Prostate gland (tissue), 2 donors: ENCODE measurements at regions not wholly inside any gene's neighbourhood (a gene's known extent, or its start where the extent isn't known, plus 50 kb on each side); places are given as distances from the start of the nearest gene placed in this dataset.

ENCODE experiments used
- DNase-seq: peaks from one replicate; pipeline ENCODE4 v3.0.0-alpha.2; 2019; ENCODE audit warnings: low spot score
- H3K27ac ChIP-seq, 2 donors: fragments of 200-600 bp; sonication (generic); 2 replicates each; pipeline ENCODE4 v1.5.1; 2017 to 2019
- H3K27me3 ChIP-seq: fragments of 200-600 bp; sonication (generic); replicated peaks from 2 replicates; pipeline ENCODE4 v1.5.1; 2019; ENCODE audit not compliant: insufficient read depth
- H3K36me3 ChIP-seq, 2 donors: fragments of 200-600 bp; sonication (generic); 1 replicate in 1 of 2; 2 replicates in 1 of 2; pipeline versions ENCODE4 v1.5.1 to v1.8.1; 2017 to 2019
- H3K4me1 ChIP-seq: fragments of 200-600 bp; sonication (generic); replicated peaks from 2 replicates; pipeline ENCODE4 v1.5.1; 2019
- H3K4me3 ChIP-seq, 2 donors: fragments of 200-600 bp; sonication (generic); 2 replicates each; pipeline ENCODE4 v1.5.1; 2017 to 2019
- H3K9me3 ChIP-seq: fragments of 200-600 bp; sonication (generic); 2 replicates; pipeline ENCODE4 v1.5.1; 2017
- POLR2A ChIP-seq: fragments of 450-650 bp; IDR thresholded peaks from one replicate; pipeline ENCODE4 v1.6.1; 2016; ENCODE audit warnings: antibody characterized with exemption, mild to moderate bottlenecking
- POLR2AphosphoS5 ChIP-seq: sonication (generic); formaldehyde crosslinking; IDR thresholded peaks from one replicate; pipeline ENCODE4 v1.6.1; 2017; ENCODE audit warnings: antibody characterized with exemption
- WGBS: methylation state at CpG from one replicate; pipeline ENCODE4 v1.1.5; 2018; 5-methylcytosine and 5-hydroxymethylcytosine counted together
- intact Hi-C: fragments of 100-400 bp; cut with DNase I; formaldehyde crosslinking; loops from one replicate; pipeline ENCODE4 v1.14.2; 2022
- TF ChIP-seq, protein P1 (sequence below), 4 experiments: fragments of 200-600 bp in 2 of 4; fragments of 450-650 bp in 2 of 4; sonication (generic) in 2 of 4; IDR thresholded peaks; 1 replicate in 3 of 4; 2 replicates in 1 of 4; pipeline ENCODE4 v1.5.1; 2016 to 2019; ENCODE audit warnings: antibody characterized with exemption in 4 of 4, mild to moderate bottlenecking in 2 of 4, moderate library complexity in 2 of 4

DNA sequence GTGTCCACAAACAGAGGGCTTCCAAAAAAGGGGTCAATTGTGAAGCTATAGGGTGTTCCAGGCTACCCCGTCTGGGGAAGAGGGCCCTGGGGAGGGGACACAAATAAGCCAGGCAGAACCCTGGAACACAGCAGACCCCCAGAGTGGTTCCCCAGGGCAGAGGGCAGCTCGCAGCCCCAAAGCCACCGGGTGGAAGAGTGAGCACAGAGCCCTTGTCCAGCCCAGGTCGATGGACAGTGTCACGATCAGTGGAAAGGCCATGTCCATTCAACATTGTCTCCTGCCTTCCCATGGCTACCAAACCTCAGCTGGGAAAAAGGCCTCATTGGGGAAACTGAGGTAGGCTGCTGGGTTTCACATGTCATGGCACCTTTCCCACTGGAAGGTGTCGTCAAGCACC lies 131.4 kb downstream of the DICER1 start:
- 92% methylated on average over 6 of the region's 6 CpGs for WGBS
- TF ChIP-seq POLR2AphosphoS5 (no peak), POLR2A (no peak)
- TF ChIP-seq, protein P1, sequence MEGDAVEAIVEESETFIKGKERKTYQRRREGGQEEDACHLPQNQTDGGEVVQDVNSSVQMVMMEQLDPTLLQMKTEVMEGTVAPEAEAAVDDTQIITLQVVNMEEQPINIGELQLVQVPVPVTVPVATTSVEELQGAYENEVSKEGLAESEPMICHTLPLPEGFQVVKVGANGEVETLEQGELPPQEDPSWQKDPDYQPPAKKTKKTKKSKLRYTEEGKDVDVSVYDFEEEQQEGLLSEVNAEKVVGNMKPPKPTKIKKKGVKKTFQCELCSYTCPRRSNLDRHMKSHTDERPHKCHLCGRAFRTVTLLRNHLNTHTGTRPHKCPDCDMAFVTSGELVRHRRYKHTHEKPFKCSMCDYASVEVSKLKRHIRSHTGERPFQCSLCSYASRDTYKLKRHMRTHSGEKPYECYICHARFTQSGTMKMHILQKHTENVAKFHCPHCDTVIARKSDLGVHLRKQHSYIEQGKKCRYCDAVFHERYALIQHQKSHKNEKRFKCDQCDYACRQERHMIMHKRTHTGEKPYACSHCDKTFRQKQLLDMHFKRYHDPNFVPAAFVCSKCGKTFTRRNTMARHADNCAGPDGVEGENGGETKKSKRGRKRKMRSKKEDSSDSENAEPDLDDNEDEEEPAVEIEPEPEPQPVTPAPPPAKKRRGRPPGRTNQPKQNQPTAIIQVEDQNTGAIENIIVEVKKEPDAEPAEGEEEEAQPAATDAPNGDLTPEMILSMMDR (IDR thresholded peaks at IDR 0.05), result no peak
- H3K9me3 ChIP-seq, result no peaks in the 10 kb centered on the region

DNA sequence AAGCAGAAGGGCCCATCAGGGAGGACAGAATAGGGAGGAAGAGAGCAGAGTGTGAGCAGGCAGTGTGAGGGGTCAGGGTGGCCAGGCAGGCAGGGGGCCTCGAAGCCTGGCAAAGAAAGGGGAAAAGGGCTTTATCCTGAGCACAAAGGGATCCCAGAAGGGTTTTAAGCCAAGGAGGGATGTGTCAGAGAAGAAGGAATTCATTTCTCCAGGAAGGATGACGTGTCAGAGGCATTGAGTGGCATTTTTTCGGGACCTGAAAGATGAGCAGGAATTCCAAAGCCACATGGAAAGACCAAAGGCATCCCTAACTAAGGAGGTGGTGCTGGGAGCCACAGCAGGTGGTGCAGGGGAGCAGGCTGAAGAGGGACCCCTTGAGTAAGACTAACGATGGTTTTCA lies 132.1 kb downstream of the DICER1 start:
- H3K27me3 ChIP-seq, result no peaks in the 10 kb centered on the region
- 81% methylated on average over 4 of the region's 4 CpGs for WGBS
- no peaks in the 10 kb centered on the region for H3K36me3 ChIP-seq
- H3K27ac ChIP-seq, result no peak overlapping the region
- intact Hi-C loops, result no loop called here
- no peaks in the 10 kb centered on the region for H3K4me1 ChIP-seq
- H3K4me3 ChIP-seq, result no peak overlapping the region
- H3K9me3 ChIP-seq, result no peaks in the 10 kb centered on the region
- no peak for DNase-seq
- TF ChIP-seq, protein P1 (IDR thresholded peaks at IDR 0.05), result no peak
- TF ChIP-seq POLR2AphosphoS5 (no peak), POLR2A (no peak)

More for the DNA sequence above, 131.4 kb downstream of the DICER1 start:
- Histone ChIP-seq H3K4me3 (no peak overlapping the region), H3K27me3 (no peaks in the 10 kb centered on the region), H3K27ac (no peak overlapping the region), H3K36me3 (no peaks in the 10 kb centered on the region), H3K4me1 (no peaks in the 10 kb centered on the region)
- no peak for DNase-seq
- intact Hi-C loops, result no loop called here

DNA sequence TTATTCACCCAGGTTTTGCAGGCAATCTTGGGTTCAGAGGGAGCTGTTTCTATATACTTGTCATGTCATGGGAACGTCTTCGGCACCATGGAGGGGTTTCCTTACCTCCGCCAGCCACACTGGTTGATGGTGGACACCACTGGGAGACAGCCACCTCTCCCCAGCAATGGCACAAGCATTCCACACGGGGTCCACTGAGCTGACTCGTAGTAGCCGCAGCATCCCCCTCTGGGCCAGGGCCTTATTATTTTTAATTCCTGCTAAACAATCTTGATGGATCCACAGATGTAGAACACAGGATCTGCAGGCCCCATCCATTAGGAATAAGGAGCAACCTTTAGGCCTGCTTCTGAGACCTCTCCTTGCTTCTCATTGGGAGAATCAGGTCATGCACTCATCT lies 132.9 kb downstream of the DICER1 start:
- Histone ChIP-seq H3K9me3 (no peaks in the 10 kb centered on the region), H3K36me3 (no peaks in the 10 kb centered on the region), H3K27me3 (no peaks in the 10 kb centered on the region), H3K4me1 (no peaks in the 10 kb centered on the region), H3K27ac (no peak overlapping the region), H3K4me3 (no peak overlapping the region)
- TF ChIP-seq POLR2A, result no peak
- TF ChIP-seq, protein P1 (IDR thresholded peaks at IDR 0.05), result no peak
- no peak for TF ChIP-seq POLR2AphosphoS5
- intact Hi-C loops, result no loop called here
- WGBS, result 90% methylated on average over 6 of the region's 6 CpGs
- DNase-seq, result no peak

DNA sequence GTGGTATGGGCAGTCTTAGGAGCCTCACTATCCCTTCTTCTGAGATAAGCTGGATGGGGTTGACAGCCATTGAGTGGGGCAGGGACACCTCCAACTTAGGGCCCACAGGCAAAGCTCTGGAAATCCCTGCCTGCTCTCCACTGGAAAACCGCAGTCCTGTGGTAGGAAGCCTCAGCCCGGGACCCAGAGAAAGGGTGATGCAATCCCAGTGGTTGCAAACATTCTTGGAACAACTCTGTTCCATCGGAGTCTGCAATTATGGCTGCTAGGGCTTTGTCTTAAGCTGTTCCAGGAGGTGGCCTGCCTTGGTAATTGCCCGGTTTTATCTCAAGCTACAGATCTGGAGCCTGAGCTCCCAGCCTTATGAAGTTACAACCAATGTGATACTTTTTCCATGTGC lies 133.4 kb downstream of the DICER1 start:
- Histone ChIP-seq H3K27ac (no peak overlapping the region), H3K27me3 (no peaks in the 10 kb centered on the region), H3K4me3 (no peak overlapping the region), H3K36me3 (no peaks in the 10 kb centered on the region), H3K9me3 (no peaks in the 10 kb centered on the region), H3K4me1 (no peaks in the 10 kb centered on the region)
- DNase-seq, result no peak
- intact Hi-C loops, result no loop called here
- TF ChIP-seq POLR2A (no peak), POLR2AphosphoS5 (no peak)
- TF ChIP-seq, protein P1 (IDR thresholded peaks at IDR 0.05), result no peak
- WGBS, result 81% methylated on average over 4 of the region's 4 CpGs

DNA sequence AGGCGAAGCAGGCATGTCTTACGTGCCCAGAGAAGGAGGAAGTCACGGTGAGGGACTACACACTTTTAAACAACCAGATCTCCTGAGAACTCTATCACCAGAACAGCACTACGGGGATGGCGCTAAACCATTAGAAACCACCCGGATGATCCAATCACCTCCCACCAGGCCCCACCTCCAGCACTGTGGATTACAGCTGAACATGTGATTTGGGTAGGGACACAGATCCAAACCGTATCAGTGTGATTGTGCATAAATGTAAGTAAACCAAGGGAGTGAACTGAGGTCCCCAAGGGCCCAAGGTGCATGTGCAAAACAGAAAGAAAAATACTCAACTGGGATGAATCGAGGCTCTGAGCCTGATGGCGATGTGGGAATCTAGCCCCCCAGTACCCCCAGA lies 134.2 kb downstream of the DICER1 start:
- Histone ChIP-seq H3K36me3 (no peaks in the 10 kb centered on the region), H3K9me3 (no peaks in the 10 kb centered on the region), H3K4me1 (no peaks in the 10 kb centered on the region), H3K27ac (no peak overlapping the region), H3K27me3 (no peaks in the 10 kb centered on the region), H3K4me3 (no peak overlapping the region)
- DNase-seq, result no peak
- TF ChIP-seq POLR2A (no peak), POLR2AphosphoS5 (no peak)
- TF ChIP-seq, protein P1 (IDR thresholded peaks at IDR 0.05), result no peak
- intact Hi-C loops, result no loop called here
- 88% methylated on average over 9 of the region's 9 CpGs for WGBS
